Ishikawa (cell line): ENCODE measurements at regions not wholly inside any gene's neighbourhood (a gene's known extent, or its start where the extent isn't known, plus 50 kb on each side); places are given as distances from the start of the nearest gene placed in this dataset.

Experiments used
- CEBPB ChIP-seq: IDR thresholded peaks from 2 replicates; pipeline ENCODE4 v1.6.1; 2012
- CREB1 ChIP-seq: IDR thresholded peaks from 2 replicates; pipeline ENCODE4 v1.6.1; 2012; ENCODE audit warnings: low read depth
- EGR1 ChIP-seq: IDR thresholded peaks from 2 replicates; pipeline ENCODE4 v1.6.1; 2012
- EP300 ChIP-seq: IDR thresholded peaks from 2 replicates; pipeline ENCODE4 v1.6.1; 2012; ENCODE audit warnings: borderline replicate concordance
- FOXM1 ChIP-seq: IDR thresholded peaks from 2 replicates; pipeline ENCODE4 v1.6.1; 2012; ENCODE audit warnings: low read depth, borderline replicate concordance
- RAD21 ChIP-seq: IDR thresholded peaks from 2 replicates; pipeline ENCODE4 v1.6.1; 2012; ENCODE audit warnings: low read depth
- TAF1 ChIP-seq: IDR thresholded peaks from 2 replicates; pipeline ENCODE4 v1.6.1; 2012; ENCODE audit warnings: low read depth, mild to moderate bottlenecking
- TCF12 ChIP-seq: IDR thresholded peaks from 2 replicates; pipeline ENCODE4 v1.6.1; 2012; ENCODE audit warnings: low read depth
- TEAD4 ChIP-seq: IDR thresholded peaks from 2 replicates; pipeline ENCODE4 v1.6.1; 2012
- YY1 ChIP-seq: IDR thresholded peaks from 2 replicates; pipeline ENCODE4 v1.6.1; 2012; ENCODE audit warnings: low read depth
- ZBTB7A ChIP-seq: IDR thresholded peaks from 2 replicates; pipeline ENCODE4 v1.6.1; 2012; ENCODE audit warnings: low read depth
- TF ChIP-seq, protein P1 (sequence below): IDR thresholded peaks from 2 replicates; pipeline ENCODE4 v1.6.1; 2012; ENCODE audit warnings: low read depth, mild to moderate bottlenecking
- TF ChIP-seq, protein P2 (sequence below): IDR thresholded peaks from 2 replicates; pipeline ENCODE4 v1.6.1; 2012
- TF ChIP-seq, protein P3 (sequence below): IDR thresholded peaks from 2 replicates; pipeline ENCODE4 v1.6.1; 2012

DNA sequence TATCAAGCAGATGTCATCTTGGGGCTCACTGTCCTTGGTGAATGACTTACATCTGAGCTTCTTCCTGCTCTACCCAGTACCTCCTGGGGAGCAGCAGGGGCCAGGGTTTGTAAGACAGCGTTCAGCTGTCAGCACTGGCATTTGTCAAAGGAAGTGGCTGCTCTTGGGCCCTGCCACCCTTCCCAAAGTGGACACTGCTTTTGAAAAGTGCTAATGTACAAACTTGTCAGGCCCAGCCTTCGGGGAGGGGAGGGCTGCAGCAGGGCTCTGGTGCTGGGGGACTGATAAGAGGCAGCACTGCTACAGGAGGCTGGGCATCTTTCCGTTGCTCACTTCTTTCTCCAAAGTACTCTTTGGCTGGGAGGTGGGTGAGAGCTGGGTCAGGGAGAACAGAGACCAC is 59.8 kb upstream of the RBM19 start:
- TF ChIP-seq CEBPB (no peak), EP300 (no peak), YY1 (no peak), FOXM1 (no peak), TCF12 (no peak), TEAD4 (no peak), CREB1 (no peak), TAF1 (no peak), RAD21 (no peak), EGR1 (no peak), ZBTB7A (no peak)
- TF ChIP-seq, protein P1, sequence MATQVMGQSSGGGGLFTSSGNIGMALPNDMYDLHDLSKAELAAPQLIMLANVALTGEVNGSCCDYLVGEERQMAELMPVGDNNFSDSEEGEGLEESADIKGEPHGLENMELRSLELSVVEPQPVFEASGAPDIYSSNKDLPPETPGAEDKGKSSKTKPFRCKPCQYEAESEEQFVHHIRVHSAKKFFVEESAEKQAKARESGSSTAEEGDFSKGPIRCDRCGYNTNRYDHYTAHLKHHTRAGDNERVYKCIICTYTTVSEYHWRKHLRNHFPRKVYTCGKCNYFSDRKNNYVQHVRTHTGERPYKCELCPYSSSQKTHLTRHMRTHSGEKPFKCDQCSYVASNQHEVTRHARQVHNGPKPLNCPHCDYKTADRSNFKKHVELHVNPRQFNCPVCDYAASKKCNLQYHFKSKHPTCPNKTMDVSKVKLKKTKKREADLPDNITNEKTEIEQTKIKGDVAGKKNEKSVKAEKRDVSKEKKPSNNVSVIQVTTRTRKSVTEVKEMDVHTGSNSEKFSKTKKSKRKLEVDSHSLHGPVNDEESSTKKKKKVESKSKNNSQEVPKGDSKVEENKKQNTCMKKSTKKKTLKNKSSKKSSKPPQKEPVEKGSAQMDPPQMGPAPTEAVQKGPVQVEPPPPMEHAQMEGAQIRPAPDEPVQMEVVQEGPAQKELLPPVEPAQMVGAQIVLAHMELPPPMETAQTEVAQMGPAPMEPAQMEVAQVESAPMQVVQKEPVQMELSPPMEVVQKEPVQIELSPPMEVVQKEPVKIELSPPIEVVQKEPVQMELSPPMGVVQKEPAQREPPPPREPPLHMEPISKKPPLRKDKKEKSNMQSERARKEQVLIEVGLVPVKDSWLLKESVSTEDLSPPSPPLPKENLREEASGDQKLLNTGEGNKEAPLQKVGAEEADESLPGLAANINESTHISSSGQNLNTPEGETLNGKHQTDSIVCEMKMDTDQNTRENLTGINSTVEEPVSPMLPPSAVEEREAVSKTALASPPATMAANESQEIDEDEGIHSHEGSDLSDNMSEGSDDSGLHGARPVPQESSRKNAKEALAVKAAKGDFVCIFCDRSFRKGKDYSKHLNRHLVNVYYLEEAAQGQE: no peak
- TF ChIP-seq, protein P2, sequence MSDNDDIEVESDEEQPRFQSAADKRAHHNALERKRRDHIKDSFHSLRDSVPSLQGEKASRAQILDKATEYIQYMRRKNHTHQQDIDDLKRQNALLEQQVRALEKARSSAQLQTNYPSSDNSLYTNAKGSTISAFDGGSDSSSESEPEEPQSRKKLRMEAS: no peak
- TF ChIP-seq, protein P3, sequence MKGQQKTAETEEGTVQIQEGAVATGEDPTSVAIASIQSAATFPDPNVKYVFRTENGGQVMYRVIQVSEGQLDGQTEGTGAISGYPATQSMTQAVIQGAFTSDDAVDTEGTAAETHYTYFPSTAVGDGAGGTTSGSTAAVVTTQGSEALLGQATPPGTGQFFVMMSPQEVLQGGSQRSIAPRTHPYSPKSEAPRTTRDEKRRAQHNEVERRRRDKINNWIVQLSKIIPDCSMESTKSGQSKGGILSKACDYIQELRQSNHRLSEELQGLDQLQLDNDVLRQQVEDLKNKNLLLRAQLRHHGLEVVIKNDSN: no peak
